GM12878 (cell line): ENCODE measurements at regions not wholly inside any gene's neighbourhood (a gene's known extent, or its start where the extent isn't known, plus 50 kb on each side); places are given as distances from the start of the nearest gene placed in this dataset.

Source experiments
- ATAC-seq: fragments of 200-7000 bp; cut with Tn5 transposase; 3 replicates; pipeline ENCODE4 v1.9.1; 2020; ENCODE audit warnings: mild to moderate bottlenecking, moderate library complexity
- BruUV-seq: library from RNA; stranded (reverse); fragments of 400-500 nt; replicated peaks from 2 replicates; lab custom pipeline; 2021; lab: Mats Ljungman, UMichigan
- CTCF ChIA-PET: fragments of 300-600 bp; sonication (Branson Sonifier 250); formaldehyde crosslinking; extraction: SDS; loops from one replicate; lab custom pipeline; 2021; ENCODE audit warnings: inconsistent platforms; lab: Yijun Ruan, JAX
- POLR2A ChIA-PET: fragments of 350-600 bp; formaldehyde crosslinking; extraction: SDS; loops from one replicate; lab custom pipeline; 2021; ENCODE audit warnings: inconsistent platforms; lab: Charles Lee
- RAD21 ChIA-PET: fragments of 300-600 bp; sonication (Branson Sonifier 250); formaldehyde crosslinking; loops from one replicate; lab custom pipeline; 2023; ENCODE audit warnings: antibody characterized with exemption; ENCODE audit not compliant: unreplicated experiment; lab: Charles Lee
- SMC1A ChIA-PET: fragments of 300-600 bp; sonication (Branson Sonifier 250); formaldehyde crosslinking; loops from one replicate; lab custom pipeline; 2023; ENCODE audit not compliant: unreplicated experiment, uncharacterized antibody; lab: Charles Lee
- DNase-seq: peaks from one replicate; pipeline ENCODE4 v3.0.0-alpha.2; 2011; ENCODE audit warnings: low read depth, low spot score
- FAIRE-seq: peaks from 3 replicates; lab custom pipeline; 2011; peaks lifted over from hg19 to GRCh38; lab: Jason Lieb, UNC
- H2AFZ ChIP-seq: 2 replicates; pipeline ENCODE4 v1.6.0; 2011; ENCODE audit warnings: low read depth, low read length, control low read depth; ENCODE audit not compliant: control insufficient read depth
- H3K27ac ChIP-seq: 2 replicates; pipeline ENCODE4 v1.5.1; 2011; ENCODE audit warnings: control low read depth; ENCODE audit not compliant: control insufficient read depth, insufficient read depth
- H3K27me3 ChIP-seq, 2 experiments: replicated peaks in 1 of 2; 2 replicates each; pipeline versions ENCODE4 v1.6.0 to v1.6.1; 2011; ENCODE audit warnings: low read length in 1 of 2; ENCODE audit not compliant: control insufficient read depth in 2 of 2, insufficient read depth in 2 of 2
- H3K36me3 ChIP-seq, 2 experiments: 2 replicates each; pipeline ENCODE4 v1.5.1; 2011; ENCODE audit warnings: low read length in 1 of 2; ENCODE audit not compliant: control insufficient read depth in 2 of 2, insufficient read depth in 2 of 2
- H3K4me1 ChIP-seq: 2 replicates; pipeline ENCODE4 v1.6.1; 2011; ENCODE audit warnings: mild to moderate bottlenecking, low read length, moderate library complexity, mixed read lengths; ENCODE audit not compliant: control insufficient read depth, insufficient read depth
- H3K4me2 ChIP-seq: 2 replicates; pipeline ENCODE4 v1.6.0; 2011; ENCODE audit warnings: control low read depth; ENCODE audit not compliant: control insufficient read depth, insufficient read depth
- H3K4me3 ChIP-seq: fragments of 200-600 bp; sonication (generic); 2 replicates; pipeline ENCODE4 v1.5.1; 2016
- H3K79me2 ChIP-seq: 2 replicates; pipeline ENCODE4 v1.6.0; 2011; ENCODE audit warnings: low read length; ENCODE audit not compliant: control insufficient read depth, insufficient read depth
- H3K9ac ChIP-seq: 2 replicates; pipeline ENCODE4 v1.8.0; 2011; ENCODE audit warnings: low read length, control low read depth, mixed read lengths; ENCODE audit not compliant: control insufficient read depth, insufficient read depth
- H3K9me3 ChIP-seq: replicated peaks from 3 replicates; pipeline ENCODE4 v1.5.1; 2011; ENCODE audit warnings: mild to moderate bottlenecking, low read length; ENCODE audit not compliant: control insufficient read depth, insufficient read depth
- H4K20me1 ChIP-seq: 2 replicates; pipeline ENCODE4 v1.6.0; 2011; ENCODE audit not compliant: control insufficient read depth, insufficient read depth
- BCLAF1 ChIP-seq: fragments of 450-650 bp; IDR thresholded peaks from 2 replicates; pipeline ENCODE4 v1.6.1; 2017; ENCODE audit warnings: antibody characterized with exemption, mild to moderate bottlenecking, moderate library complexity
- CEBPB ChIP-seq, 2 experiments: fragments of 150-350 bp in 1 of 2; IDR thresholded peaks; 2 replicates each; pipeline ENCODE4 v1.6.1; 2012 to 2014; ENCODE audit warnings: low read depth in 2 of 2, low read length in 2 of 2, borderline replicate concordance in 1 of 2, inconsistent platforms in 1 of 2
- CEBPZ ChIP-seq: fragments of 150-350 bp; IDR thresholded peaks from 2 replicates; pipeline ENCODE4 v1.6.1; 2016; ENCODE audit warnings: low read depth, low read length
- EED ChIP-seq: sonication (generic); IDR thresholded peaks from 2 replicates; pipeline ENCODE4 v1.6.1; 2016; ENCODE audit warnings: antibody characterized with exemption, low read depth
- MEF2A ChIP-seq: IDR thresholded peaks from 2 replicates; pipeline ENCODE4 v1.6.1; 2011; ENCODE audit warnings: low read depth, mild to moderate bottlenecking, low read length, moderate library complexity; ENCODE audit not compliant: insufficient read depth
- MXI1 ChIP-seq: fragments of 150-350 bp; IDR thresholded peaks from 2 replicates; pipeline ENCODE4 v1.6.1; 2011; ENCODE audit warnings: low read depth, mild to moderate bottlenecking, inconsistent platforms, low read length, improper control_type of control experiment
- POLR2AphosphoS2 ChIP-seq: IDR thresholded peaks from 2 replicates; pipeline ENCODE4 v1.6.1; 2011; ENCODE audit warnings: low read depth, mild to moderate bottlenecking, low read length, improper control_type of control experiment, moderate library complexity
- TBL1XR1 ChIP-seq: IDR thresholded peaks from 2 replicates; pipeline ENCODE4 v1.6.1; 2012; ENCODE audit warnings: low read depth, low read length, improper control_type of control experiment
- WGBS: methylation state at CpG from one replicate; pipeline ENCODE4 v1.1.6; 2016; ENCODE audit warnings: low lambda C conversion rate; ENCODE audit not compliant: insufficient replicate concordance, insufficient coverage; ENCODE audit errors: missing lambda C conversion rate; 5-methylcytosine and 5-hydroxymethylcytosine counted together
- in situ Hi-C: fragments of 300-500 bp; cut with MboI; formaldehyde crosslinking; loops from 9 replicates; pipeline ENCODE4 v1.14.3; 2018; ENCODE audit warnings: mixed read lengths
- intact Hi-C: fragments of 100-400 bp; cut with micrococcal nuclease; formaldehyde crosslinking; loops from one replicate; pipeline ENCODE4 v1.14.2; 2022; ENCODE audit not compliant: unreplicated experiment

- no peak overlapping the region for H3K9ac ChIP-seq
- no peak overlapping the region for H3K27ac ChIP-seq
- in situ Hi-C loops (no loop called here), intact Hi-C loops (no loop called here)
- H3K4me1 ChIP-seq: no peaks in the 10 kb centered on the region
- no peaks in the 10 kb centered on the region for H4K20me1 ChIP-seq
- ChIA-PET RAD21 (no interaction called here), POLR2A (no interaction called here), CTCF (no interaction called here), SMC1A (no interaction called here)
- H2AFZ ChIP-seq: no peak overlapping the region
- H3K36me3 ChIP-seq: no peaks in the 10 kb centered on the region
- H3K27me3 ChIP-seq: no peaks in the 10 kb centered on the region
- TF ChIP-seq MXI1: no peak
- TF ChIP-seq CEBPB (IDR thresholded peaks at IDR 0.05; ENCODE audit: borderline replicate concordance in 1 of 2, low read depth in 2 of 2, low read length in 2 of 2): no peak
- no peak for TF ChIP-seq CEBPZ
- TF ChIP-seq EED: no peak
- no peak for TF ChIP-seq POLR2AphosphoS2
- TF ChIP-seq BCLAF1: no peak
- TF ChIP-seq TBL1XR1: no peak
- no peak for TF ChIP-seq MEF2A
- ATAC-seq (no peak), DNase-seq (no peak), FAIRE-seq (no peak)
- 8% methylated on average over 2 of the region's 2 CpGs for WGBS
- no peak overlapping the region for H3K4me3 ChIP-seq
- BruUV-seq: no TSS peak
- no peak overlapping the region for H3K4me2 ChIP-seq
- no peaks in the 10 kb centered on the region for H3K9me3 ChIP-seq
- H3K79me2 ChIP-seq: no peaks in the 10 kb centered on the region
These were observed 180.6 kb upstream of the PAPPA start for GRCh38 chr9:115972843-115973595.
